ENCODE measurements at regions not wholly inside any gene's neighbourhood (a gene's known extent, or its start where the extent isn't known, plus 50 kb on each side); places are given as distances from the start of the nearest gene placed in this dataset.

- peak; percentile 73 for DNase-seq
These were observed 183.7 kb downstream of the SPATA18 start for GRCh38 chr4:52234561-52235440.

GRCh38 chr4:52235552-52236201 lies 184.6 kb downstream of the SPATA18 start:
- DNase-seq, result peak; percentile 80

GRCh38 chr4:52241916-52242315 lies 190.8 kb downstream of the SPATA18 start:
- DNase-seq, result no peak

- DNase-seq, result no peak
These were observed 192.3 kb downstream of the SPATA18 start for GRCh38 chr4:52243367-52243766.

GRCh38 chr4:52244103-52244775 lies 193.1 kb downstream of the SPATA18 start:
- no peak for DNase-seq

- DNase-seq, result no peak
These were observed 193.7 kb downstream of the SPATA18 start for GRCh38 chr4:52244848-52245247.

- DNase-seq, result no peak
These were observed 195.7 kb downstream of the SPATA18 start for GRCh38 chr4:52246827-52247226.

- DNase-seq, result no peak
These were observed 196.8 kb downstream of the SPATA18 start for GRCh38 chr4:52247941-52248340.

GRCh38 chr4:52248820-52249219 lies 197.7 kb downstream of the SPATA18 start:
- DNase-seq, result no peak

- no peak for DNase-seq
These were observed 198.5 kb downstream of the SPATA18 start for GRCh38 chr4:52249581-52249980.

GRCh38 chr4:52250154-52250553 lies 199.1 kb downstream of the SPATA18 start:
- DNase-seq, result peak; percentile 67

GRCh38 chr4:52251864-52252263 lies 200.8 kb downstream of the SPATA18 start:
- DNase-seq, result no peak

GRCh38 chr4:52253025-52253424 lies 201.9 kb downstream of the SPATA18 start:
- DNase-seq, result no peak

GRCh38 chr4:52256522-52256921 lies 205.4 kb downstream of the SPATA18 start:
- DNase-seq, result no peak

- DNase-seq, result no peak
These were observed 208.9 kb downstream of the SPATA18 start for GRCh38 chr4:52259978-52260377.

- no peak for DNase-seq
These were observed 209.6 kb downstream of the SPATA18 start for GRCh38 chr4:52260514-52261210.

GRCh38 chr4:52263607-52264006 lies 212.5 kb downstream of the SPATA18 start:
- DNase-seq, result no peak

- DNase-seq, result no peak
These were observed 214.8 kb downstream of the SPATA18 start for GRCh38 chr4:52265781-52266525.

GRCh38 chr4:52266537-52267137 lies 215.5 kb downstream of the SPATA18 start:
- no peak for DNase-seq

- no peak for DNase-seq
These were observed 218.7 kb downstream of the SPATA18 start for GRCh38 chr4:52269761-52270160.

GRCh38 chr4:52273885-52274284 lies 222.8 kb downstream of the SPATA18 start:
- no peak for DNase-seq
